Esophagus squamous epithelium (tissue), 5 donors: ENCODE measurements at regions not wholly inside any gene's neighbourhood (a gene's known extent, or its start where the extent isn't known, plus 50 kb on each side); places are given as distances from the start of the nearest gene placed in this dataset.

Source experiments
- DNase-seq: peaks from one replicate; lab custom pipeline; 2025; lab: John Stamatoyannopoulos, UW
- H3K27ac ChIP-seq, 4 donors: fragments of 200-600 bp; sonication (generic); one replicate each; pipeline ENCODE4 v1.5.1; 2016 to 2019; ENCODE audit warnings: mild to moderate bottlenecking in 1 of 4
- H3K27me3 ChIP-seq, 4 donors: fragments of 200-600 bp; sonication (generic); 1 replicate in 3 of 4; 2 replicates in 1 of 4; pipeline versions ENCODE4 v1.5.1 to v1.6.0; 2017 to 2021; ENCODE audit warnings: antibody characterized with exemption in 1 of 4
- H3K36me3 ChIP-seq, 3 donors: fragments of 200-600 bp; sonication (generic); one replicate each; pipeline ENCODE4 v1.5.1; 2016 to 2019
- H3K4me1 ChIP-seq, 3 donors: fragments of 200-600 bp; sonication (generic); one replicate each; pipeline ENCODE4 v1.5.1; 2017 to 2019
- H3K4me3 ChIP-seq, 4 donors: fragments of 200-600 bp; sonication (generic); 1 replicate in 3 of 4; 2 replicates in 1 of 4; pipeline ENCODE4 v1.5.1; 2016 to 2019; ENCODE audit warnings: mild to moderate bottlenecking in 2 of 4, moderate library complexity in 1 of 4
- H3K9me3 ChIP-seq, 3 donors: fragments of 200-600 bp; sonication (generic); one replicate each; pipeline ENCODE4 v1.5.1; 2016 to 2019
- POLR2A ChIP-seq, 4 donors: fragments of 450-650 bp; IDR thresholded peaks; one replicate each; pipeline ENCODE4 v1.6.1; 2017; ENCODE audit warnings: antibody characterized with exemption in 4 of 4, mild to moderate bottlenecking in 4 of 4, moderate library complexity in 3 of 4
- WGBS, 2 donors: methylation state at CpG; one replicate each; pipeline ENCODE4 v1.1.5; 2018; 5-methylcytosine and 5-hydroxymethylcytosine counted together
- intact Hi-C: fragments of 100-400 bp; cut with DNase I; formaldehyde crosslinking; loops from one replicate; pipeline ENCODE4 v1.15.0; 2022
- TF ChIP-seq, protein P1 (sequence below), 6 experiments: fragments of 450-650 bp in 4 of 6; fragments of 200-600 bp in 2 of 6; sonication (generic) in 2 of 6; IDR thresholded peaks; one replicate each; pipeline ENCODE4 v1.5.1; 2016 to 2019; ENCODE audit warnings: antibody characterized with exemption in 6 of 6, mild to moderate bottlenecking in 4 of 6, moderate library complexity in 4 of 6
- donor health status: DM: yes; HTN: yes; CAD: no.

DNA sequence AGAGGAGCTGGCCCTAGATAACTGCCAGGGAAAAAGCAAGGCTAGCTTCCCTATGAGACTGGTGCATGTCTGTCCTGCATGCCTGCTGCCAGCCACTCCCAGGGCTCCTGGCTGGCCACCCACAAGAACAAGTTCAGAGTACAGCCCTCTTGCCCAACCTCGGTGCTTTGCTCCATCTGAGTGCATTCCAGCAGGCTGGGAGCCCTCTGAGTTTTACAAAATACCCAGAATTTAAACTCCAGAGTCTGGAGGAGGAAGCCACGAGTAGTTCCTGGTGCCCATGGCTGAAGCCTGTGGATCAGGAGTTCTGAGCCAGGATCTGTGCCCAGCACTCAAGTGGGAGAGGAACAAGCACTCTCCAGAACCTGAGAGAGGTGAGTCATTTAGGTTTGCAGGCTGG is 111.6 kb downstream of the MAGEE2 start:
- Histone ChIP-seq H3K4me3 (no peak overlapping the region), H3K27me3 (no peaks in the 10 kb centered on the region), H3K27ac (no peak overlapping the region), H3K9me3 (no peaks in the 10 kb centered on the region), H3K4me1 (no peaks in the 10 kb centered on the region), H3K36me3 (no peaks in the 10 kb centered on the region)
- 55% methylated on average over 2 of the region's 2 CpGs; no CpG with 5 or more reads in 1 of the 2 donors for WGBS, 2 donors
- intact Hi-C loops = no loop called here
- DNase-seq = no peak
- no peak for TF ChIP-seq POLR2A (IDR thresholded peaks at IDR 0.05)
- TF ChIP-seq, protein P1, sequence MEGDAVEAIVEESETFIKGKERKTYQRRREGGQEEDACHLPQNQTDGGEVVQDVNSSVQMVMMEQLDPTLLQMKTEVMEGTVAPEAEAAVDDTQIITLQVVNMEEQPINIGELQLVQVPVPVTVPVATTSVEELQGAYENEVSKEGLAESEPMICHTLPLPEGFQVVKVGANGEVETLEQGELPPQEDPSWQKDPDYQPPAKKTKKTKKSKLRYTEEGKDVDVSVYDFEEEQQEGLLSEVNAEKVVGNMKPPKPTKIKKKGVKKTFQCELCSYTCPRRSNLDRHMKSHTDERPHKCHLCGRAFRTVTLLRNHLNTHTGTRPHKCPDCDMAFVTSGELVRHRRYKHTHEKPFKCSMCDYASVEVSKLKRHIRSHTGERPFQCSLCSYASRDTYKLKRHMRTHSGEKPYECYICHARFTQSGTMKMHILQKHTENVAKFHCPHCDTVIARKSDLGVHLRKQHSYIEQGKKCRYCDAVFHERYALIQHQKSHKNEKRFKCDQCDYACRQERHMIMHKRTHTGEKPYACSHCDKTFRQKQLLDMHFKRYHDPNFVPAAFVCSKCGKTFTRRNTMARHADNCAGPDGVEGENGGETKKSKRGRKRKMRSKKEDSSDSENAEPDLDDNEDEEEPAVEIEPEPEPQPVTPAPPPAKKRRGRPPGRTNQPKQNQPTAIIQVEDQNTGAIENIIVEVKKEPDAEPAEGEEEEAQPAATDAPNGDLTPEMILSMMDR (IDR thresholded peaks at IDR 0.05) = no peak

DNA sequence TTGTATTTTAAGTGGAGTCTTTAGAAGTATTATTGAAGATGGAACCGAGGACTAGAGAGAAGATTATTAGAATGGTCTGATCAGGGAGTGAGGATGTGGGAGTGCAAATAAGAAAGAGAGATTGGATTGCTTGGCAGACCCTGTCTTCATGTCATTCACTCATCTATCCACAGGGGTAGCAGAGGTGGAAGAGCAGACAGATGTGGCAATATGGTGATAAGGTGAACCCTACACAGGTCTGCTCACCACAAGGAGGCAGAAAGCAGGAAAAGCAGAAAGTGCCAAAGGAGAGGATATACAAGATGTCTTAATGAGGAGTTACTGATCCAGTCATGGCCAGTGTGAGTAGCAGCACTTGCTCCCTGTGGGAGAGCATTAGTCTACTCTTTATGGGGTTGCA is 129.4 kb downstream of the MAGEE2 start:
- intact Hi-C loops = no loop called here
- Histone ChIP-seq H3K27ac (no peak overlapping the region), H3K27me3 (no peaks in the 10 kb centered on the region), H3K36me3 (no peaks in the 10 kb centered on the region), H3K9me3 (no peaks in the 10 kb centered on the region), H3K4me1 (no peaks in the 10 kb centered on the region), H3K4me3 (no peak overlapping the region)
- no peak for TF ChIP-seq POLR2A (IDR thresholded peaks at IDR 0.05)
- TF ChIP-seq, protein P1 (IDR thresholded peaks at IDR 0.05) = no peak
- WGBS, 2 donors = 60 to 85% methylated on average over 1 of the region's 1 CpG
- no peak for DNase-seq

DNA sequence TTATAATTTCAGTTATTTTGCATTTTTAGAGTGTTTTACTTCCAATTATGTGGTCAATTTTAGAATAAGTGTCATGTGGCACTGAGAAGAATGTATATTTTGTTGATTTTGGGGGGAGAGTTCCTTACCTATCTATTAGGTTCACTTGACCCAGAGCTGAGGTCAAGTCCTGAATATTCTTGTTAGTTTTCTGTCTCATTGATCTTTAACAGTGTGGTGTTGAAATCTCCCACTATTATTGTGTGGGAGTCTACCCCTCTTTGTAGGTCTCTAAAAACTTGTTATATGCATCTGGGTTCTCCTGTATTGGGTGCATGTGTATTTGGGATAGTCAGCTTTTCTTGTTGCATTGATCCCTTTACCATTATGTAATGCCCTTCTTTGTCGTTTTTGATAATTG is 127.0 kb upstream of the ZDHHC15 start:
- no peak for DNase-seq
- no peak overlapping the region for H3K4me3 ChIP-seq
- H3K36me3 ChIP-seq = no peaks in the 10 kb centered on the region
- TF ChIP-seq POLR2A (IDR thresholded peaks at IDR 0.05) = no peak
- TF ChIP-seq, protein P1 (IDR thresholded peaks at IDR 0.05) = no peak
- WGBS, 2 donors = 56 to 88% methylated on average over 1 of the region's 1 CpG
- intact Hi-C loops = no loop called here
- peaks cover 0 to 20% (median 0%) of the 10 kb centered on the region in 3 donors for H3K9me3 ChIP-seq
- H3K27ac ChIP-seq = no peak overlapping the region
- no peaks in the 10 kb centered on the region for H3K4me1 ChIP-seq
- H3K27me3 ChIP-seq = no peaks in the 10 kb centered on the region

DNA sequence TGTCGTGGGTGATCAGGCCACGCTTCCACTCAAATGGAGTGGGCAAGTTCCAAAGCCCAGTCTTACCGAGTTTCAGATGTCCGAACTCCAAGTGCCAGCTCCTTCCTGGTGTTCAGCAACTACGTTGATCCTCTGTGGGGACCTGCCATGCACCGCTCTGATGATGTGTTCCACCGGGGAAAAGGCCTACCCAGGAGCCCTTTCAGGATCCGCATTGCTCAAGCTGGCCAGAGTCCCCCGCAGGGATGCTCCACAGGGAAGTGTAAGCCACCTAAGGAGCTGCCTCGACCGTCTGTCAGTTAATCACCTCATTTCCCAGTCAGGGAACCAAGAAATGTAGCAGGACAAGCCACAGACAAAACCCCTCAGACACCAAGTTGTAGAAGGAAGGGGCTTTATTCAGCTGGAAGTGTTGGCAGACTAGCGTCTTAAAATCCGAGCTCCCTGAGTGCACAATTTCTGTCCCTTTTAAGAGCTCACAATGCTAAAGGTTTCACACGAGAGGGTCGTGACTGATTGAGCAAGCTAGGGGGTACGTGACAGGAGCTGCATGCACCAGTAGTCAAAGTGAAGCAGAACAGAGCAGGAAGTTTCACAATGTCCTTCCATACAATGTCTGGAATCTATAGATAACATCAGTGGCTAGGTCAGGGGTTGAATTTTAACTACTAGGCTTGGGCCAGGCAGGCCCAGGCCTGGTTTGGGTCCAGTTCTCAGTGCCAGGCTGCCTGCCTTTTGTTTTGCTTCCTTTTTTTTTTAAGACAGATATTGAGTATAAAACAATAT is 126.2 kb upstream of the ZDHHC15 start:
- no peaks in the 10 kb centered on the region for H3K4me1 ChIP-seq
- WGBS, 2 donors = 66 to 88% methylated on average over 7 to 10 of the region's 16 CpGs
- peaks cover 0 to 20% (median 1%) of the 10 kb centered on the region in 3 donors for H3K9me3 ChIP-seq
- DNase-seq = no peak
- TF ChIP-seq, protein P1 (IDR thresholded peaks at IDR 0.05) = no peak
- TF ChIP-seq POLR2A (IDR thresholded peaks at IDR 0.05) = no peak
- no peak overlapping the region for H3K27ac ChIP-seq
- no peaks in the 10 kb centered on the region for H3K36me3 ChIP-seq
- intact Hi-C loops = no loop called here
- no peak overlapping the region for H3K4me3 ChIP-seq
- H3K27me3 ChIP-seq = no peaks in the 10 kb centered on the region

DNA sequence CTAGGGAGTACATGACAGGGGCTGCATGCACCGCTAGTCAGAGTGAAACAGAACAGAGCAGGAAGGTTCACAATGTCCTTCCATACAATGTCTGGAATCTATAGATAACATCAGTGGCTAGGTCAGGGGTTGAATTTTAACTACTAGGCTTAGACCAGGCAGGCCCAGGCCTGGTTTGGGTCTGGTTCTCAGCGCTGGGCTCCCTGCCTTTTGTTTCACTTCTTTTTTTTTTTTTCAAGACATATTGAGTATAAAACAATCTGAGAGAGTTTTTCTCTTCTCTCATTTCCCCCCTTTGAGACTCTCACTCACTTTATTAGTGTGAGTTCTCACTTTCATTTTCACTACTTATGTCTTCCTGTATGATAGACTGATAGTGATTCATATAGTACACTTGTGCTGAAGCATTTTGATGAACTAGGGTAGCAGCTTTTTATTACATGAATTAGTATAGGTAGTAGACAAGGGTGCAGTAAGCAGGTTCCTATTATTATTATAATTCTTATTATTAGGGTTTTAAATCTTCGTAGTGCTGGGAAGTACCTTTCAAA is 120.0 kb upstream of the ZDHHC15 start:
- Histone ChIP-seq H3K4me1 (no peaks in the 10 kb centered on the region), H3K27me3 (no peaks in the 10 kb centered on the region), H3K4me3 (no peak overlapping the region), H3K36me3 (no peaks in the 10 kb centered on the region), H3K27ac (no peak overlapping the region), H3K9me3 (peaks cover 0 to 10% (median 0%) of the 10 kb centered on the region in 3 donors)
- TF ChIP-seq POLR2A (IDR thresholded peaks at IDR 0.05) = no peak
- TF ChIP-seq, protein P1 (IDR thresholded peaks at IDR 0.05) = no peak
- no peak for DNase-seq
- intact Hi-C loops = no loop called here
- 40 to 74% methylated on average over 3 of the region's 3 CpGs for WGBS, 2 donors
